ENCODE measurements at regions not wholly inside any gene's neighbourhood (a gene's known extent, or its start where the extent isn't known, plus 50 kb on each side); places are given as distances from the start of the nearest gene placed in this dataset.

DNA sequence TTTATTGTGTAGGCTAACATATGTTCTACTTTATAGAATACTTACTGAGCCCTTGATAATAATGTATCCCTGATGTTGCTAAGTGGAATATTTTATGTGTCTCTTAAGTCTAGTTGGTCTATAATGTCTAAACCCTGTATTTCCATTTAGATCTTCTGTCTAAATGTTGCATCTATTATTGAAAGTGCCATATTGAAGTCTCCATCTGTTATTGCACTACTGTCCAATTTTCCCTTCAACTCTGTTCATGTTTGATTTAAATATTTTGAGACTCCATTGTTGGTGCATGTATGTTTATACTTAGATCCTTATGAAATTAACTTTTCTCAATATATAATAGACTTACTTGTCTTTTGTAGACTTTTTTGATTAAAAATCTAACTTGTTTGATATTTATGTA is 924.5 kb upstream of the KCND2 start:
- DNase-seq (ENCODE audit: low spot score), result no peak
- TF ChIP-seq, protein P1, sequence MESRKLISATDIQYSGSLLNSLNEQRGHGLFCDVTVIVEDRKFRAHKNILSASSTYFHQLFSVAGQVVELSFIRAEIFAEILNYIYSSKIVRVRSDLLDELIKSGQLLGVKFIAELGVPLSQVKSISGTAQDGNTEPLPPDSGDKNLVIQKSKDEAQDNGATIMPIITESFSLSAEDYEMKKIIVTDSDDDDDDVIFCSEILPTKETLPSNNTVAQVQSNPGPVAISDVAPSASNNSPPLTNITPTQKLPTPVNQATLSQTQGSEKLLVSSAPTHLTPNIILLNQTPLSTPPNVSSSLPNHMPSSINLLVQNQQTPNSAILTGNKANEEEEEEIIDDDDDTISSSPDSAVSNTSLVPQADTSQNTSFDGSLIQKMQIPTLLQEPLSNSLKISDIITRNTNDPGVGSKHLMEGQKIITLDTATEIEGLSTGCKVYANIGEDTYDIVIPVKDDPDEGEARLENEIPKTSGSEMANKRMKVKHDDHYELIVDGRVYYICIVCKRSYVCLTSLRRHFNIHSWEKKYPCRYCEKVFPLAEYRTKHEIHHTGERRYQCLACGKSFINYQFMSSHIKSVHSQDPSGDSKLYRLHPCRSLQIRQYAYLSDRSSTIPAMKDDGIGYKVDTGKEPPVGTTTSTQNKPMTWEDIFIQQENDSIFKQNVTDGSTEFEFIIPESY (IDR thresholded peaks at IDR 0.05), result no peak
- TF ChIP-seq, protein P2, sequence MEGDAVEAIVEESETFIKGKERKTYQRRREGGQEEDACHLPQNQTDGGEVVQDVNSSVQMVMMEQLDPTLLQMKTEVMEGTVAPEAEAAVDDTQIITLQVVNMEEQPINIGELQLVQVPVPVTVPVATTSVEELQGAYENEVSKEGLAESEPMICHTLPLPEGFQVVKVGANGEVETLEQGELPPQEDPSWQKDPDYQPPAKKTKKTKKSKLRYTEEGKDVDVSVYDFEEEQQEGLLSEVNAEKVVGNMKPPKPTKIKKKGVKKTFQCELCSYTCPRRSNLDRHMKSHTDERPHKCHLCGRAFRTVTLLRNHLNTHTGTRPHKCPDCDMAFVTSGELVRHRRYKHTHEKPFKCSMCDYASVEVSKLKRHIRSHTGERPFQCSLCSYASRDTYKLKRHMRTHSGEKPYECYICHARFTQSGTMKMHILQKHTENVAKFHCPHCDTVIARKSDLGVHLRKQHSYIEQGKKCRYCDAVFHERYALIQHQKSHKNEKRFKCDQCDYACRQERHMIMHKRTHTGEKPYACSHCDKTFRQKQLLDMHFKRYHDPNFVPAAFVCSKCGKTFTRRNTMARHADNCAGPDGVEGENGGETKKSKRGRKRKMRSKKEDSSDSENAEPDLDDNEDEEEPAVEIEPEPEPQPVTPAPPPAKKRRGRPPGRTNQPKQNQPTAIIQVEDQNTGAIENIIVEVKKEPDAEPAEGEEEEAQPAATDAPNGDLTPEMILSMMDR (IDR thresholded peaks at IDR 0.05; ENCODE audit: low read depth, low read length, missing input control), result no peak
- TF ChIP-seq, protein P3, sequence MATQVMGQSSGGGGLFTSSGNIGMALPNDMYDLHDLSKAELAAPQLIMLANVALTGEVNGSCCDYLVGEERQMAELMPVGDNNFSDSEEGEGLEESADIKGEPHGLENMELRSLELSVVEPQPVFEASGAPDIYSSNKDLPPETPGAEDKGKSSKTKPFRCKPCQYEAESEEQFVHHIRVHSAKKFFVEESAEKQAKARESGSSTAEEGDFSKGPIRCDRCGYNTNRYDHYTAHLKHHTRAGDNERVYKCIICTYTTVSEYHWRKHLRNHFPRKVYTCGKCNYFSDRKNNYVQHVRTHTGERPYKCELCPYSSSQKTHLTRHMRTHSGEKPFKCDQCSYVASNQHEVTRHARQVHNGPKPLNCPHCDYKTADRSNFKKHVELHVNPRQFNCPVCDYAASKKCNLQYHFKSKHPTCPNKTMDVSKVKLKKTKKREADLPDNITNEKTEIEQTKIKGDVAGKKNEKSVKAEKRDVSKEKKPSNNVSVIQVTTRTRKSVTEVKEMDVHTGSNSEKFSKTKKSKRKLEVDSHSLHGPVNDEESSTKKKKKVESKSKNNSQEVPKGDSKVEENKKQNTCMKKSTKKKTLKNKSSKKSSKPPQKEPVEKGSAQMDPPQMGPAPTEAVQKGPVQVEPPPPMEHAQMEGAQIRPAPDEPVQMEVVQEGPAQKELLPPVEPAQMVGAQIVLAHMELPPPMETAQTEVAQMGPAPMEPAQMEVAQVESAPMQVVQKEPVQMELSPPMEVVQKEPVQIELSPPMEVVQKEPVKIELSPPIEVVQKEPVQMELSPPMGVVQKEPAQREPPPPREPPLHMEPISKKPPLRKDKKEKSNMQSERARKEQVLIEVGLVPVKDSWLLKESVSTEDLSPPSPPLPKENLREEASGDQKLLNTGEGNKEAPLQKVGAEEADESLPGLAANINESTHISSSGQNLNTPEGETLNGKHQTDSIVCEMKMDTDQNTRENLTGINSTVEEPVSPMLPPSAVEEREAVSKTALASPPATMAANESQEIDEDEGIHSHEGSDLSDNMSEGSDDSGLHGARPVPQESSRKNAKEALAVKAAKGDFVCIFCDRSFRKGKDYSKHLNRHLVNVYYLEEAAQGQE (IDR thresholded peaks at IDR 0.05), result no peak
- TF ChIP-seq, protein P4, sequence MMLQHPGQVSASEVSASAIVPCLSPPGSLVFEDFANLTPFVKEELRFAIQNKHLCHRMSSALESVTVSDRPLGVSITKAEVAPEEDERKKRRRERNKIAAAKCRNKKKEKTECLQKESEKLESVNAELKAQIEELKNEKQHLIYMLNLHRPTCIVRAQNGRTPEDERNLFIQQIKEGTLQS (IDR thresholded peaks at IDR 0.05), result no peak
- no peak for TF ChIP-seq TAF1 (conservative IDR thresholded peaks at IDR 0.05)
- H3K27ac ChIP-seq (ENCODE audit: low read depth in 1 of 2, low read length in 2 of 2), result no peak overlapping the region

DNA sequence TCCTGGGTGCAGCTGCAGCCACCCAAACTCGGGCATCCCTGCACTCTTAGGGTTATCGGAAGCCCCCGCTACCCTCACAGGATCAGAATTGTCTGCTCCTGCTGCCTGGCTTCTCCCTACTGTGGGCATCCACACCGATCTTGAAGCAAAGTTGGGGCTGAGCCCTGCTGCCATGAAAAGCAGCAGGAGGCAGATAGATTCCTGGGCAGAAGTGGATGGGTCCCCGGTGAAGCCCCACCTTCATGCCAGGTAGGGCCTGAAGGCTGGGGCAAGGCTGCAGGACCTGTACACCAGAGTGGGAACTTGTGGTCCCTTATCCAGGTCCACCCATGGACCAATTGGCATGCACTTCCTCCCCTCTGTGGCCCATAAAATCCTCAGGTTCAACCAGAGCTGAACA is 922.6 kb upstream of the KCND2 start:
- WGBS, result 93% methylated on average over 5 of the region's 5 CpGs
- no peaks in the 10 kb centered on the region for H3K27me3 ChIP-seq (ENCODE audit: control insufficient read depth in 4 of 4, insufficient read depth in 4 of 4, low read length in 3 of 4)
- peaks cover 0 to 4% (median 2%) of the 10 kb centered on the region in 4 donors for H3K4me1 ChIP-seq (ENCODE audit: control insufficient read depth in 4 of 4, insufficient read depth in 4 of 4, low read length in 3 of 4)
- H3K9ac ChIP-seq (ENCODE audit: low read depth in 1 of 2, low read length in 2 of 2), result no peak overlapping the region
- no peak overlapping the region for H3K27ac ChIP-seq (ENCODE audit: low read depth in 1 of 2, low read length in 2 of 2)
- DNase-seq (ENCODE audit: low spot score), result no peak
- no peaks in the 10 kb centered on the region for H3K9me3 ChIP-seq (ENCODE audit: control insufficient read depth in 4 of 4, low read length in 3 of 4)
- no peak overlapping the region for H3K4me3 ChIP-seq (ENCODE audit: low read depth in 1 of 3, low read length in 3 of 3)
- no peaks in the 10 kb centered on the region for H3K36me3 ChIP-seq (ENCODE audit: control insufficient read depth in 4 of 4, insufficient read depth in 3 of 4, low read depth in 1 of 4, low read length in 3 of 4)
- TF ChIP-seq RXRA (IDR thresholded peaks at IDR 0.05) (no peak), NR2F2 (IDR thresholded peaks at IDR 0.05) (no peak), YY1 (IDR thresholded peaks at IDR 0.05) (no peak), FOXA2 (IDR thresholded peaks at IDR 0.05) (no peak), GABPA (IDR thresholded peaks at IDR 0.05 in 1 of 2, conservative IDR thresholded peaks at IDR 0.05 in 1 of 2) (no peak), HNF4A (conservative IDR thresholded peaks at IDR 0.05) (no peak), TAF1 (conservative IDR thresholded peaks at IDR 0.05) (no peak), RAD21 (IDR thresholded peaks at IDR 0.05) (no peak), JUND (IDR thresholded peaks at IDR 0.05) (no peak), EGR1 (IDR thresholded peaks at IDR 0.05; ENCODE audit: low read depth in 2 of 2) (no peak), HNF4G (IDR thresholded peaks at IDR 0.05) (no peak)
- TF ChIP-seq, protein P3 (IDR thresholded peaks at IDR 0.05), result no peak
- TF ChIP-seq, protein P5, sequence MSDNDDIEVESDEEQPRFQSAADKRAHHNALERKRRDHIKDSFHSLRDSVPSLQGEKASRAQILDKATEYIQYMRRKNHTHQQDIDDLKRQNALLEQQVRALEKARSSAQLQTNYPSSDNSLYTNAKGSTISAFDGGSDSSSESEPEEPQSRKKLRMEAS (IDR thresholded peaks at IDR 0.05), result no peak
- TF ChIP-seq, protein P1 (IDR thresholded peaks at IDR 0.05), result no peak
- TF ChIP-seq, protein P2 (IDR thresholded peaks at IDR 0.05; ENCODE audit: low read depth, low read length, missing input control), result no peak

More for the DNA sequence above, 924.5 kb upstream of the KCND2 start:
- Histone ChIP-seq H3K4me1 (ENCODE audit: control insufficient read depth in 4 of 4, insufficient read depth in 4 of 4, low read length in 3 of 4) (peaks cover 0 to 4% (median 2%) of the 10 kb centered on the region in 4 donors), H3K4me3 (ENCODE audit: low read depth in 1 of 3, low read length in 3 of 3) (no peak overlapping the region), H3K9ac (ENCODE audit: low read depth in 1 of 2, low read length in 2 of 2) (no peak overlapping the region), H3K9me3 (ENCODE audit: control insufficient read depth in 4 of 4, low read length in 3 of 4) (no peaks in the 10 kb centered on the region), H3K36me3 (ENCODE audit: control insufficient read depth in 4 of 4, insufficient read depth in 3 of 4, low read depth in 1 of 4, low read length in 3 of 4) (no peaks in the 10 kb centered on the region), H3K27me3 (ENCODE audit: control insufficient read depth in 4 of 4, insufficient read depth in 4 of 4, low read length in 3 of 4) (no peaks in the 10 kb centered on the region)

Measured in liver (tissue), 8 donors.